ENCODE measurements at regions not wholly inside any gene's neighbourhood (a gene's known extent, or its start where the extent isn't known, plus 50 kb on each side); places are given as distances from the start of the nearest gene placed in this dataset.
"Not testable (repeated sequence)": the region's sequence is repeated elsewhere in the genome, so short reads cannot be mapped to it uniquely, and the experiment has no call there.

DNA sequence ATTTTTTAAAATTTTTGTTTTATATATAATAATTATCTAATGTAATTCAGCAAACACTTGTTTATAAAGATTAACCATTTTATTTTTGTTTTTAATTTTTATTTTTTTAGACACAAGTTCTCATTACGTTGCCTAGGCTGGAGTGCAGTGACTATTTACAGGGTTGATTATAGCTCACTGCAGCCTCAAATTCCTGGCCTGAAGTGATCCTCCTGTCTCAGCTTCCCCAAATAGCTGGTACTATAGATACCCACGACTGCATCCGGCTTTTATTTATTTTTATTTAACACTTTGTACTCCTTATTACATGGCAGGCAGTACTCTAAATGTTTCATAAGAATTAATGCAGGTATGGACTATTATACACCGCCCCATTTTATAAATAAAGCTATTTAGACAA is 288.7 kb downstream of the MDFIC start:
- DNase-seq (ENCODE audit: low spot score), result no peak

DNA sequence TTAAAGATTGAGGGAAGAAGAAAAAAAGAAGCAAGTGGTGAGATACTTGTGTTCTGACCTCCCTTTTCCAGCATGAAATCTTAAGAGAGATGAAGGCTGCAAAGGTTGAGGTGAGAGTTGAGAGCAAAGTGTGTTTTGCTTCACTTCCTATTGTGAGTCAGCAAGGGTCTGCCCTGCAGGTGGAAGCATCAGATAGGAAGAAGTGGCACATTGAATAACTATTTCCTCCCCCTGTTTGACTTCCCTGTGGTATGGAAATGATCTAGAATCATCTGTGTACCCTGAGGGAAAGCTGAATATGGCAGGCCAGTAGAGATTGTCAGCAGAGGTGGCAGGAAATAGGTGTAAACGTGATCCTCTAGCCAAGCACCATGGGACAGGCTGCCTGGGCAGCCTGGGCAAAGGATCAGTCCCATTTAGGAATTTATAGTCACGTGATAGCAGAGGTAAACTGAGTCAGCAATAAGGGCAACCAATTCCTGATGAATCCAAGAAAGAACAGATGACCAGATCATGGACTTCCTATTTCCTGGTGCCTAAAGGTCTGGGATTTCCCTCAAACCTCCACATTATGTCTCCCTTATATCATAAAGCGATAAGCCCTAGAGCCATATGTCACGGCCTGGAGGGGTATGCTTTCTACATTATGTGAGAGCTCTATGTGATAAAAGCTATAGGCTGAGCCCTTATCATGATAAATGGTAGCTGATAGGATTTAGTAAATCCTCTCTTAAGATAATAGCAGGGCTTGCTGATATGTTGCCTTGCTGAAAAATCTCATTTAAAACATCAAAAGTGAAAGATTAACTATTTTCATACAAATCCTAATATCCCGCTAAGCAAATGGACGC is 287.0 kb downstream of the MDFIC start:
- peak; percentile 64 for DNase-seq (ENCODE audit: low spot score)

GRCh38 chr7:115206374-115206773 is 284.5 kb downstream of the MDFIC start:
- not testable (repeated sequence) for DNase-seq (ENCODE audit: low spot score)

GRCh38 chr7:115198143-115198542 is 276.2 kb downstream of the MDFIC start:
- DNase-seq (ENCODE audit: low spot score), result no peak

DNA sequence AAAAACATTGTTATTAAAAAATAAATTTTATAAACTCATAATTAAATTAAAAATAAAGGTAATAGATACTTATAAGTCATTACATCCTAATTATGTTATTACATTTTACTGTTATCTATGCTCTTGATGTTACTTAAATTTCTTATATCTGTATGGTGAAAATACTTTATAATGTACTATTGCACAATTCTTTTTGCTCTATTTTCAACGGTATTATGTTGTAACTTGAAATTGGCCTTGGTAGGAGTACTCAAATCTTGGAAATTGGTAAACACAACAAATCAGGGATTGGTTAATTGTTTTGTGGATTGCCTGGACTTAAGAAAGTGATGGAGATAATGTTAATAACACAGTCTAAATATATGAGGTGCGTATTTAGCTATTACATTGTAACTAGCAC is 273.3 kb downstream of the MDFIC start:
- DNase-seq (ENCODE audit: low spot score), result no peak

DNA sequence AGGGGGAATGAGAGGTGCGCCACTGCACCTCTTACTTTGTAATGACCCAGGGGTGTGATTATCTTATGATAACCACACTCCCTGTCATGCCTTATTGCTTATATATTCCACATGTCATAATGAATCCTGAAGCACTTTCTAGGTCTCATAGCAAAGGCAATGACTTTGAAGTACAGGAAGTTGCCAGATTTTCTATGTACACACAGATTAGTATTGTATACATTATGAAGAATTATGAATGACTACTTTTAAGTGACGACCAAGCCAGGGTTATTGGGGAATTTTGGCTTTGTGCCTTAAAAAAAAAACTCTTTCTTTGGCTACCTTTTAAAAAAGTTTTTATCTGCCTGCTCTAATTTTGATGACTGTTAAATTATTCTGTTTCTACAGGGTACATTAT is 269.6 kb downstream of the MDFIC start:
- no peak for DNase-seq (ENCODE audit: low spot score)

- no peak for DNase-seq (ENCODE audit: low spot score)
Observed at GRCh38 chr7:115183431-115184057, 261.6 kb downstream of the MDFIC start.

- DNase-seq (ENCODE audit: low spot score), result no peak
Observed at GRCh38 chr7:115178835-115179234, 256.9 kb downstream of the MDFIC start.

GRCh38 chr7:115177823-115178222 is 255.9 kb downstream of the MDFIC start:
- DNase-seq (ENCODE audit: low spot score), result no peak

GRCh38 chr7:115177103-115177502 is 255.2 kb downstream of the MDFIC start:
- DNase-seq (ENCODE audit: low spot score), result no peak

GRCh38 chr7:115172397-115172796 is 250.5 kb downstream of the MDFIC start:
- not testable (repeated sequence) for DNase-seq (ENCODE audit: low spot score)

DNA sequence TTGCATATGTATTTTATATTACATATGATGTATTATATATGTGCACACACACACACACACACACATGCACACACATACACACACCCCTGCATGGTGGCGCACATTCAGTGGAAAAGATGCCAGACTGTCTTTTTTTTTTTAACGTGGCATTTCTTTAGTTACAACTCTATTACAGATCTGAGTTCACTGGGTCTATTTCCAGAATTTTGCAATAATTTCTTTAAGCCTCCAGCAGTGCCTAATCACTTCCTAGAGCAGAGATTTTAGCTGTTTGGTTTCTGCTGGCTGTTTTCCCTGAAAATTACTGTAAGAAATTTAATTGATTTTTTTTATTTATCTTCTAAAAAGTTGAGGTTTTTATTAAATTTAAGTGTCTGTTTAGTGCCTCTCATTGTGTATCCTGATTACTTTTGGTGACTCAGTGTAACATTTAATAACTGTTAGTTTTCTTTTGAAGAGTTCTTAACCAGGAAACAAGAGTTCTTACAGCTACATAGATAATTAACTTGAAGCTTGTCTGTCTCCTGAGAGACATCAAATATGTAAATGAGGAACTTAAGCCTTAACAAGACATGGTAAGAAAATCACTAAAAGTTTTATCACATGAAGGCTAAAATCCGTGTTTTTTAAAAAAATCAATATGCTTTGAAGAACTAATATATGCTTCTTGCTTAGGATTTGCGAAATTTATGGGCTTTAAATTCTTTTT is 232.0 kb downstream of the MDFIC start:
- DNase-seq (ENCODE audit: low spot score), result no peak

DNA sequence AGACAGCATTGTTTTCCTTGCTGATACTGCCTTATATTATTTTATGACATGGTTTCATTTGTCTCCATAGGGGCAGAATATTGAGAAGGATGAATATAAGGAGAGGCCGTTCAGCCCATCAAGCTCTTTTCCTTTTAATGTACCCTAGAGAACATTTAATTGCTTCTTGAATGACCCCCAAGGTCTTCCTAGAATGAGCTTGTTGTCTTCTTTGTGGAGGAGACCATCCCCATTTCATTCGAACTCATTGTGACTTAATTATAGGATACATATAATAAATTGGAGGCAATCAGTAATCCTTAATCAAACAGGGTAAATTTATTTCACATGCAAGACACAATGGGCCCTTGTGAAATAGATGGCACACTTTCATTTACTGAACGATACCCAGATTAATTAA is 231.3 kb downstream of the MDFIC start:
- no peak for DNase-seq (ENCODE audit: low spot score)

DNA sequence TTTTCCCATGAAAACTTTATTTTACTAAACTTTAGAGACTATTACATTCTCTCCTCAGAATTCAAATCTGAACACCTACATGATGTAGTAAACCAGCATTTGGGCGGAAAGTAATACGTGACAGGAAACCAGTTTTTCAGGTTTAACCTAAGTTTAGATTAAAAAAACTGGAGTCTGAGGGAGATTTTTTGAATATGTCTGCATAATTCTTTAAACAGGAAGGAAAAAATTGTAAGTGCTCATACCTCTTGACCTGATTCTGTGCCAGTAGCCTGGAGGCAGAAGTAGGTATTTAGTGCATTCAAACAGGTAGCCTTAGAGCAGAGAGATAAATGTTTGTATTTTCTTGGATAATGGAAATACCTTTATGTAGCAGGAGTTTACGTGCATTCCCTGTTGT is 224.3 kb downstream of the MDFIC start:
- no peak for DNase-seq (ENCODE audit: low spot score)

GRCh38 chr7:115145512-115145911 is 223.6 kb downstream of the MDFIC start:
- no peak for DNase-seq (ENCODE audit: low spot score)

GRCh38 chr7:115137816-115138215 is 215.9 kb downstream of the MDFIC start:
- no peak for DNase-seq (ENCODE audit: low spot score)

DNA sequence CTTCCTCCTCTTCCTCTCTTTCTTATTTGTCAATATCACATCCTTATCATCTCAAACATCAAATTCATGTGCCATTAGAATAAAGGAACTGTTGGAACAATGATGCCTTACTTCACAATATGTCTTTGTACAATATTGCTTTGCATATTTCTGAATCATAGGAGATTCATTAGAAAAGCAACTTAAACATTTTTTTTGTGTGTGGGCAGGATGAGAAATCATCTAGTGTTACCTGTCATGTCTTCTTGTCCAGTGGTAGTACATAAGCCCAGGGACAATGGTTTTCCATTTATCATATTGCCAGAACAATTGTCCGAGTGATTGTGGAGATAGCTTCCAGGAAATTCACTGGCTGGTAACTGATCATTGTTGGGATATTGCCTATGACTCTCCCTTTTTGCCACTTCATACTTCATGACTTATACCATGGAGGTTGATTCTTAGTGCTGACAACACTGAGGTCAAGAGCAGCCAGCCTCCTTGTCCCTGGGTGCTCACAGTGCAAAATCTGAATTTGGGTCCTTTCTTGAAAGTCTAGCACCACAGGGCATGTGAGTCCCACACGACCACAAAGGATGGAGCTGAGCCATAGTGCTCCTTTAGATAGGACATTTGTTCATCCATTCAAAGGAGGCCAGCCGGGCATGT is 215.0 kb downstream of the MDFIC start:
- no peak for DNase-seq (ENCODE audit: low spot score)

DNA sequence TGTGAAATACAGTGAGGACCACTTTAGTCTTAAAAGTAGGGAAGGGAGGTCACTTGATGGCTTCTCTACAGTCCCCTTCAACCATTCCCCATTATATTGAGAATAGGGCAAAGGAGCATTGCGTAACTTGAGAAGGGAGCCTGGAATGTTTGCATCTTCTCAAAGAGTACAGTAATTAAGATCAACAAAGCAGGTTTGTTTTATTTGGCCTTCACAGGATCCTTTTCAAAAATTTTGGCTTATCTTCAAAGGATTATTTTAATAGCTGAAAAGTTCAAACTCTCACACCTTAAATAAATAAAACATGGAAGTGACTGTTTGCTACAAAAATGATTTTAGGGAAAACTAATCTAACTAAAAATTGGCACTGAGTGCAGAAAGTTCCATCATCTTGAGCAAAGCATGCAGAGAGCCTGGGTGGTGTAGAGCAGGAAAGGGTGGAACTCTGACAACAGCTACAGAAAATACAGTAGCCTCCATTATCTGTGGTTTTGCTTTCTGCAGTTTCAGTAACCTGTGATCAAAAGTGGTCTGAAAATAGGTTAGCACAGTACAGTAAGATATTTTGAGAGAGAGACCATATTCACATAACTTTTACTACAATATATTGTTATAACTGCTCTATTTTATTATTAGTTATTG is 214.0 kb downstream of the MDFIC start:
- DNase-seq (ENCODE audit: low spot score), result no peak

- DNase-seq (ENCODE audit: low spot score), result no peak
Observed at GRCh38 chr7:115135146-115135545, 213.3 kb downstream of the MDFIC start.

- no peak for DNase-seq (ENCODE audit: low spot score)
Observed at GRCh38 chr7:115133248-115133647, 211.4 kb downstream of the MDFIC start.

- DNase-seq (ENCODE audit: low spot score), result no peak
Observed at GRCh38 chr7:115132096-115132495, 210.2 kb downstream of the MDFIC start.

GRCh38 chr7:115128154-115128553 is 206.3 kb downstream of the MDFIC start:
- DNase-seq (ENCODE audit: low spot score), result no peak
